SK-N-SH (cell line): ENCODE measurements at regions not wholly inside any gene's neighbourhood (a gene's known extent, or its start where the extent isn't known, plus 50 kb on each side); places are given as distances from the start of the nearest gene placed in this dataset.

ENCODE experiments used
- CTCF ChIA-PET: fragments of 300-600, 350-600 bp; formaldehyde crosslinking; extraction: SDS; loops from one replicate; lab custom pipeline; 2021; lab: Yijun Ruan, JAX
- POLR2A ChIA-PET: fragments of 350-600 bp; sonication (Branson Sonifier 250); formaldehyde crosslinking; extraction: SDS; loops from one replicate; lab custom pipeline; 2020; ENCODE audit warnings: antibody characterized with exemption, inconsistent platforms; lab: Yijun Ruan, JAX
- DNase-seq: peaks from one replicate; pipeline ENCODE4 v3.0.0; 2012
- H2AFZ ChIP-seq: fragments of 200-600 bp; sonication (generic); 2 replicates; pipeline ENCODE4 v1.8.1; 2016; ENCODE audit warnings: antibody characterized with exemption, mild to moderate bottlenecking, low read depth
- H3F3A ChIP-seq: fragments of 200-600 bp; sonication (generic); replicated peaks from 2 replicates; pipeline ENCODE3; 2016; ENCODE audit warnings: antibody characterized with exemption, mild to moderate bottlenecking; ENCODE audit not compliant: insufficient read depth
- H3K27ac ChIP-seq, 2 experiments: fragments of 200-500 bp in 1 of 2; fragments of 200-600 bp in 1 of 2; sonication (Bioruptor generic) in 1 of 2; sonication (generic), shearing (Covaris generic) in 1 of 2; 2 replicates each; pipeline versions ENCODE4 v1.5.1 to v1.6.1; 2014 to 2016; ENCODE audit warnings: low read depth in 2 of 2, inconsistent platforms in 1 of 2, low read length in 1 of 2, mild to moderate bottlenecking in 1 of 2, mixed read lengths in 1 of 2
- H3K27me3 ChIP-seq: fragments of 200-600 bp; sonication (generic), shearing (Covaris generic); 2 replicates; pipeline ENCODE4 v1.6.1; 2016; ENCODE audit warnings: mixed run types; ENCODE audit not compliant: insufficient read depth
- H3K36me3 ChIP-seq, 2 experiments: fragments of 200-500 bp in 1 of 2; fragments of 200-600 bp in 1 of 2; sonication (Bioruptor generic) in 1 of 2; sonication (generic) in 1 of 2; replicated peaks in 1 of 2; 2 replicates each; pipeline versions ENCODE3 to v1.5.1; 2014 to 2016; ENCODE audit warnings: low read length in 1 of 2, mild to moderate bottlenecking in 1 of 2; ENCODE audit not compliant: insufficient read depth in 2 of 2, control insufficient read depth in 1 of 2
- H3K4me1 ChIP-seq, 2 experiments: fragments of 200-500 bp in 1 of 2; fragments of 200-600 bp in 1 of 2; sonication (Bioruptor generic) in 1 of 2; sonication (generic), shearing (Covaris generic) in 1 of 2; 2 replicates each; pipeline versions ENCODE4 v1.5.1 to v1.6.1; 2014 to 2016; ENCODE audit warnings: low read depth in 1 of 2, low read length in 1 of 2, mixed run types in 1 of 2; ENCODE audit not compliant: insufficient read depth in 2 of 2, control insufficient read depth in 1 of 2
- H3K4me2 ChIP-seq: fragments of 200-600 bp; sonication (generic), shearing (Covaris generic); 2 replicates; pipeline ENCODE4 v1.6.1; 2017; ENCODE audit warnings: mixed run types
- H3K4me3 ChIP-seq, 2 experiments: fragments of 200-500 bp in 1 of 2; fragments of 200-600 bp in 1 of 2; sonication (Bioruptor generic) in 1 of 2; sonication (generic), shearing (Covaris generic) in 1 of 2; 2 replicates each; pipeline versions ENCODE4 v1.5.1 to v1.8.1; 2014 to 2016; ENCODE audit warnings: low read depth in 2 of 2, inconsistent platforms in 1 of 2, low read length in 1 of 2, mild to moderate bottlenecking in 1 of 2, mixed read lengths in 1 of 2, moderate library complexity in 1 of 2
- H3K79me2 ChIP-seq: fragments of 200-600 bp; sonication (generic); 2 replicates; pipeline ENCODE4 v1.8.1; 2017; ENCODE audit warnings: mild to moderate bottlenecking; ENCODE audit not compliant: insufficient read depth
- H3K9ac ChIP-seq: fragments of 200-600 bp; sonication (generic); 2 replicates; pipeline ENCODE4 v1.6.1; 2017; ENCODE audit warnings: mixed run types
- H3K9me2 ChIP-seq: fragments of 200-600 bp; sonication (generic); 2 replicates; pipeline ENCODE4 v1.6.1; 2017; ENCODE audit warnings: mixed run types
- H3K9me3 ChIP-seq: fragments of 200-600 bp; sonication (generic); 2 replicates; pipeline ENCODE4 v1.6.1; 2017; ENCODE audit warnings: mixed run types, mild to moderate bottlenecking, moderate library complexity
- H4K20me1 ChIP-seq: fragments of 200-600 bp; sonication (generic); 2 replicates; pipeline ENCODE4 v1.6.1; 2017; ENCODE audit warnings: mild to moderate bottlenecking, mixed run types; ENCODE audit not compliant: insufficient read depth
- CHD2 ChIP-seq: fragments of 150-350 bp; IDR thresholded peaks from 2 replicates; pipeline ENCODE4 v1.6.1; 2018; ENCODE audit warnings: low read length; ENCODE audit not compliant: partially characterized antibody
- ELF1 ChIP-seq: IDR thresholded peaks from 2 replicates; pipeline ENCODE4 v1.4.0; 2012
- EP300 ChIP-seq, 2 experiments: IDR thresholded peaks; 2 replicates each; pipeline versions ENCODE4 v1.4.0 to v1.6.1; 2012; ENCODE audit warnings: borderline replicate concordance in 1 of 2, low read depth in 1 of 2, low read length in 1 of 2
- EZH2phosphoT487 ChIP-seq: fragments of 200-600 bp; sonication (generic); IDR thresholded peaks from 2 replicates; pipeline ENCODE4 v1.6.1; 2017; ENCODE audit warnings: low read depth, mixed run types, mild to moderate bottlenecking, antibody characterized with exemption, moderate library complexity, borderline replicate concordance
- FOSL2 ChIP-seq: IDR thresholded peaks from 2 replicates; pipeline ENCODE4 v1.4.0; 2012; ENCODE audit warnings: low read depth, mild to moderate bottlenecking, moderate library complexity, borderline replicate concordance
- FOXJ3 ChIP-seq: sonication (generic); formaldehyde crosslinking; IDR thresholded peaks from 2 replicates; pipeline ENCODE4 v1.5.1; 2020; ENCODE audit warnings: mild to moderate bottlenecking, missing genetic modification reagents
- FOXM1 ChIP-seq: IDR thresholded peaks from 2 replicates; pipeline ENCODE4 v1.4.0; 2012; ENCODE audit warnings: low read depth, mild to moderate bottlenecking
- GATA2 ChIP-seq: sonication (generic); formaldehyde crosslinking; IDR thresholded peaks from 2 replicates; pipeline ENCODE4 v1.5.0; 2020; ENCODE audit warnings: mild to moderate bottlenecking, missing genetic modification reagents
- MXI1 ChIP-seq: IDR thresholded peaks from 2 replicates; pipeline ENCODE4 v1.6.1; 2012; ENCODE audit warnings: mild to moderate bottlenecking, low read depth, low read length, improper control_type of control experiment
- PBX3 ChIP-seq: IDR thresholded peaks from 2 replicates; pipeline ENCODE4; 2012
- RAD21 ChIP-seq: IDR thresholded peaks from 2 replicates; pipeline ENCODE4 v1.6.1; 2012; ENCODE audit warnings: mild to moderate bottlenecking, low read length
- RCOR1 ChIP-seq: fragments of 150-350 bp; IDR thresholded peaks from 2 replicates; pipeline ENCODE4 v1.6.1; 2017; ENCODE audit warnings: antibody characterized with exemption, low read length
- RFX5 ChIP-seq: IDR thresholded peaks from 2 replicates; pipeline ENCODE4 v1.6.1; 2012; ENCODE audit warnings: mild to moderate bottlenecking, improper control_type of control experiment, low read length
- SMC3 ChIP-seq: IDR thresholded peaks from 2 replicates; pipeline ENCODE4 v1.6.1; 2012; ENCODE audit warnings: low read depth, low read length, improper control_type of control experiment
- TCF12 ChIP-seq: IDR thresholded peaks from 2 replicates; pipeline ENCODE4 v1.4.0; 2012
- TEAD4 ChIP-seq: IDR thresholded peaks from 2 replicates; pipeline ENCODE4 v1.4.0; 2012; ENCODE audit warnings: mild to moderate bottlenecking, borderline replicate concordance; ENCODE audit not compliant: insufficient read depth
- YY1 ChIP-seq: IDR thresholded peaks from 2 replicates; pipeline ENCODE4 v1.4.0; 2012; ENCODE audit warnings: low read depth, mild to moderate bottlenecking
- WGBS: methylation state at CpG from one replicate; pipeline ENCODE4 v1.1.6; 2017; ENCODE audit warnings: low lambda C conversion rate; 5-methylcytosine and 5-hydroxymethylcytosine counted together
- TF ChIP-seq, protein P1 (sequence below): fragments of 150-350 bp; IDR thresholded peaks from 2 replicates; pipeline ENCODE4 v1.6.1; 2016; ENCODE audit warnings: mild to moderate bottlenecking, low read depth, low read length

GRCh38 chr12:42884116-42884515 lies 294.6 kb upstream of the PRICKLE1 start (continued):
- TF ChIP-seq YY1, result no peak
- TF ChIP-seq EP300 (IDR thresholded peaks at IDR 0.05; ENCODE audit: borderline replicate concordance in 1 of 2, low read depth in 1 of 2, low read length in 1 of 2), result no peak
- TF ChIP-seq SMC3, result no peak
- TF ChIP-seq EZH2phosphoT487, result no peak

DNA sequence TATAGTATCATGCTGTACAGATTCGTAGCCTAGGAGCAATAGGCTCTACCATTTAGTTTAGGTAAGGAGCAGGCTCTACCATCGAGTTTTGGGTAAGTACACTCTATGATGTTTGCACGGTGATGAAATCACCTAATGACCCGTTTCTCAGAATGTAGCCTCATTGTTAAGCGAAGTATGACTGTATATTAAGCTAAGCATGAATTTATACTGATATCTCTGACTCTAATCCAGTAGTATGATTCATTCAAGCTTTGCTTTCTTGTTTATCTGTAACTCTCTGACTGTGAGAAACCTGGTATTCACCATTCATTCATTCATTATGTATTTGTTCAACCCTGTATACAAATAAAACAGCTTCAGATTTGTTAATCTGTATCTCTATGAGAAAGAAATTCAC lies 283.9 kb upstream of the PRICKLE1 start:
- ChIA-PET POLR2A (no interaction called here), CTCF (no interaction called here)
- H3K9ac ChIP-seq, result no peak overlapping the region
- H3K27me3 ChIP-seq, result no peaks in the 10 kb centered on the region
- no peak overlapping the region for H2AFZ ChIP-seq
- DNase-seq, result no peak
- H3K9me3 ChIP-seq, result no peaks in the 10 kb centered on the region
- no peaks in the 10 kb centered on the region for H3K9me2 ChIP-seq
- no peaks in the 10 kb centered on the region for H3K79me2 ChIP-seq
- no peak overlapping the region for H3K4me3 ChIP-seq
- TF ChIP-seq RAD21, result no peak
- no peak for TF ChIP-seq FOXJ3 (CRISPR knock-in tag)
- no peak for TF ChIP-seq ELF1
- no peak for TF ChIP-seq SMC3
- TF ChIP-seq, protein P1, sequence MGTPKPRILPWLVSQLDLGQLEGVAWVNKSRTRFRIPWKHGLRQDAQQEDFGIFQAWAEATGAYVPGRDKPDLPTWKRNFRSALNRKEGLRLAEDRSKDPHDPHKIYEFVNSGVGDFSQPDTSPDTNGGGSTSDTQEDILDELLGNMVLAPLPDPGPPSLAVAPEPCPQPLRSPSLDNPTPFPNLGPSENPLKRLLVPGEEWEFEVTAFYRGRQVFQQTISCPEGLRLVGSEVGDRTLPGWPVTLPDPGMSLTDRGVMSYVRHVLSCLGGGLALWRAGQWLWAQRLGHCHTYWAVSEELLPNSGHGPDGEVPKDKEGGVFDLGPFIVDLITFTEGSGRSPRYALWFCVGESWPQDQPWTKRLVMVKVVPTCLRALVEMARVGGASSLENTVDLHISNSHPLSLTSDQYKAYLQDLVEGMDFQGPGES, result no peak
- no peak for TF ChIP-seq MXI1
- no peak for TF ChIP-seq FOXM1
- no peak for TF ChIP-seq EP300 (IDR thresholded peaks at IDR 0.05; ENCODE audit: borderline replicate concordance in 1 of 2, low read depth in 1 of 2, low read length in 1 of 2)
- TF ChIP-seq FOSL2, result no peak
- TF ChIP-seq TEAD4, result no peak
- TF ChIP-seq RFX5, result no peak
- no peak for TF ChIP-seq GATA2 (CRISPR knock-in tag)
- TF ChIP-seq PBX3, result no peak
- TF ChIP-seq CHD2, result no peak
- no peak overlapping the region for H3K4me2 ChIP-seq
- no peaks in the 10 kb centered on the region for H3K36me3 ChIP-seq
- 27% methylated on average over 5 of the region's 5 CpGs for whole genome bisulfite sequencing
- no peaks in the 10 kb centered on the region for H3K4me1 ChIP-seq
- no peaks in the 10 kb centered on the region for H3F3A ChIP-seq
- H4K20me1 ChIP-seq, result no peaks in the 10 kb centered on the region
- no peak overlapping the region for H3K27ac ChIP-seq

- Histone ChIP-seq H3K27me3 (no peaks in the 10 kb centered on the region), H3F3A (no peaks in the 10 kb centered on the region), H3K36me3 (no peaks in the 10 kb centered on the region), H3K27ac (no peak overlapping the region), H3K4me1 (no peaks in the 10 kb centered on the region)
- POLR2A ChIA-PET, result no interaction called here
- DNase-seq, result no peak
- no peak for TF ChIP-seq TCF12
- TF ChIP-seq, protein P1, result no peak
- TF ChIP-seq GATA2 (CRISPR knock-in tag), result no peak
- TF ChIP-seq EP300 (IDR thresholded peaks at IDR 0.05; ENCODE audit: borderline replicate concordance in 1 of 2, low read depth in 1 of 2, low read length in 1 of 2), result no peak
- no peak for TF ChIP-seq YY1
- TF ChIP-seq CHD2, result no peak
- no peak for TF ChIP-seq RFX5
- TF ChIP-seq RCOR1, result no peak
- TF ChIP-seq, all 33 proteins: peak for 0
- CTCF ChIA-PET, result interaction anchor here (0.6 kb wide), 1 partner anchor 118 kb away, joined by 3 read pairs; no protein-coding TSS in a partner anchor
- H3K9me3 ChIP-seq, result no peaks in the 10 kb centered on the region
- H4K20me1 ChIP-seq, result no peaks in the 10 kb centered on the region
- no peak overlapping the region for H3K4me2 ChIP-seq
- no peak overlapping the region for H3K4me3 ChIP-seq
- H3K79me2 ChIP-seq, result no peaks in the 10 kb centered on the region
- WGBS, result 66% methylated on average over 3 of the region's 3 CpGs
- no peak overlapping the region for H3K9ac ChIP-seq
- H2AFZ ChIP-seq, result no peak overlapping the region
- H3K9me2 ChIP-seq, result no peaks in the 10 kb centered on the region
Measured at GRCh38 chr12:42871816-42872215, 282.3 kb upstream of the PRICKLE1 start.
